Common myeloid progenitor, CD34-positive (primary cell): ENCODE measurements at regions not wholly inside any gene's neighbourhood (a gene's known extent, or its start where the extent isn't known, plus 50 kb on each side); places are given as distances from the start of the nearest gene placed in this dataset.

Experiments used
- CTCF ChIA-PET: fragments of 350-600 bp; sonication (Branson Sonifier 250); formaldehyde crosslinking; loops from one replicate; lab custom pipeline; 2021; ENCODE audit warnings: antibody characterized with exemption; lab: Charles Lee
- POLR2A ChIA-PET: fragments of 350-600 bp; sonication (Branson Sonifier 250); formaldehyde crosslinking; loops from one replicate; lab custom pipeline; 2021; ENCODE audit warnings: antibody characterized with exemption; lab: Charles Lee
- DNase-seq, 3 donors: peaks; one replicate each; pipeline versions ENCODE4 v3.0.0 to v3.0.0-alpha.2; 2013
- H3K27ac ChIP-seq, 2 experiments: 1 replicate in 1 of 2; 2 replicates in 1 of 2; pipeline ENCODE4 v1.7.0; 2013; ENCODE audit warnings: inconsistent platforms in 2 of 2, low read length in 2 of 2, mild to moderate bottlenecking in 2 of 2, low read depth in 1 of 2, moderate library complexity in 1 of 2; ENCODE audit not compliant: severe bottlenecking in 2 of 2, insufficient read depth in 1 of 2, poor library complexity in 1 of 2
- H3K27me3 ChIP-seq, 5 experiments: replicated peaks in 2 of 5; 1 replicate in 3 of 5; 2 replicates in 2 of 5; pipeline versions ENCODE4 v1.6.1 to v1.7.0; 2013; ENCODE audit warnings: low read length in 4 of 5, mild to moderate bottlenecking in 2 of 5, moderate library complexity in 2 of 5, inconsistent platforms in 1 of 5; ENCODE audit not compliant: insufficient read depth in 5 of 5, control insufficient read depth in 4 of 5
- H3K36me3 ChIP-seq, 4 experiments: 1 replicate in 2 of 4; 2 replicates in 2 of 4; pipeline versions ENCODE4 v1.6.1 to v1.7.0; 2013; ENCODE audit warnings: low read length in 3 of 4, control low read depth in 1 of 4, mild to moderate bottlenecking in 1 of 4; ENCODE audit not compliant: control insufficient read depth in 4 of 4, insufficient read depth in 4 of 4
- H3K4me1 ChIP-seq, 4 experiments: 1 replicate in 3 of 4; 2 replicates in 1 of 4; pipeline versions ENCODE4 v1.6.1 to v1.7.1; 2013; ENCODE audit warnings: low read length in 3 of 4, mild to moderate bottlenecking in 3 of 4, control low read depth in 1 of 4, inconsistent platforms in 1 of 4, moderate library complexity in 1 of 4; ENCODE audit not compliant: control insufficient read depth in 4 of 4, insufficient read depth in 4 of 4; ENCODE audit errors: control extremely low read depth in 1 of 4
- H3K4me3 ChIP-seq, 7 experiments: 1 replicate in 4 of 7; 2 replicates in 3 of 7; pipeline versions ENCODE4 v1.5.1 to v1.7.0; 2013; ENCODE audit warnings: mild to moderate bottlenecking in 7 of 7, low read length in 6 of 7, moderate library complexity in 6 of 7, inconsistent platforms in 2 of 7, low read depth in 2 of 7, control low read depth in 1 of 7; ENCODE audit not compliant: insufficient read depth in 4 of 7, control insufficient read depth in 1 of 7; ENCODE audit errors: extremely low read depth in 1 of 7
- H3K9me3 ChIP-seq, 5 experiments: 1 replicate in 4 of 5; 2 replicates in 1 of 5; pipeline versions ENCODE4 v1.6.1 to v1.7.1; 2013; ENCODE audit warnings: low read length in 4 of 5, mild to moderate bottlenecking in 2 of 5, inconsistent platforms in 1 of 5, low read depth in 1 of 5, moderate library complexity in 1 of 5; ENCODE audit not compliant: control insufficient read depth in 4 of 5, insufficient read depth in 2 of 5; ENCODE audit errors: control extremely low read depth in 1 of 5
- WGBS: methylation state at CpG from one replicate; pipeline ENCODE4 v1.1.5; 2013; ENCODE audit not compliant: insufficient coverage; 5-methylcytosine and 5-hydroxymethylcytosine counted together

GRCh38 chr11:116581349-116581748 is 191.4 kb downstream of the BUD13 start:
- Histone ChIP-seq H3K27ac (no peak overlapping the region), H3K27me3 (peaks cover 11 to 96% (median 44%) of the 10 kb centered on the region in 5 experiments), H3K9me3 (no peaks in the 10 kb centered on the region), H3K4me1 (peaks cover 0 to 14% (median 5%) of the 10 kb centered on the region in 4 experiments), H3K36me3 (no peaks in the 10 kb centered on the region), H3K4me3 (no peak overlapping the region)
- 45% methylated on average over 5 of the region's 13 CpGs for WGBS
- ChIA-PET POLR2A (no interaction called here), CTCF (no interaction called here)
- DNase-seq, result no peak

DNA sequence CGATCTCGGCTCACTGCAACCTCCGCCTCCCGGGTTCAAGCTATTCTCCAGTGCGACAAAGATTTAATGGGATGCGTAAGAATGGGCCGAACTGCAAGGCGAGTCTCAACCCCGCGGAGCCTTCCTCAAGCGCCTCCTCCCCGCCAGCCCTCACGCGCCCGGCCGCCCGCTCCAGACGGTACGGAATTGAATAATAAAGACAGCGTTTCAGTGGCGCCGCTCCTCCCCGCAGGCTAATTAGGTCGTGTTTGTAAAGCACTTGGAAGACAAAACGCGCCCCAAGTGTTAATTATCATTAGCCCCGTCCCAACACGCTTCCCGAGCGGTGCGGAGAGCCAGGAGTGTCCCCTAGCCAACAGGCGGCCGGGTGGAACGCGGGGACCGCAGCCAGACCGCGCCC is 192.0 kb downstream of the BUD13 start:
- Histone ChIP-seq H3K4me3 (peak overlapping the region in 1 of 7 experiments; percentile 11), H3K27me3 (peaks cover 11 to 92% (median 44%) of the 10 kb centered on the region in 5 experiments), H3K4me1 (peaks cover 0 to 14% (median 5%) of the 10 kb centered on the region in 4 experiments), H3K36me3 (no peaks in the 10 kb centered on the region), H3K27ac (no peak overlapping the region), H3K9me3 (no peaks in the 10 kb centered on the region)
- CTCF ChIA-PET, result no interaction called here
- peak in 1 of 3 donors; percentile 11 for DNase-seq
- 5% methylated on average over 19 of the region's 38 CpGs for WGBS
- POLR2A ChIA-PET, result interaction anchor here (0.6 kb wide), 1 partner anchor 16 kb away, joined by 3 read pairs; no protein-coding TSS in a partner anchor

GRCh38 chr11:116579857-116580727 is 192.7 kb downstream of the BUD13 start:
- POLR2A ChIA-PET, result interaction anchor here (0.6 kb wide), 1 partner anchor 17 kb away, joined by 3 read pairs; no protein-coding TSS in a partner anchor
- Histone ChIP-seq H3K9me3 (no peaks in the 10 kb centered on the region), H3K27ac (no peak overlapping the region), H3K27me3 (peaks cover 11 to 88% (median 44%) of the 10 kb centered on the region in 5 experiments), H3K4me3 (peak overlapping the region in 3 of 7 experiments; percentile 5 to 12 (median 11)), H3K36me3 (no peaks in the 10 kb centered on the region), H3K4me1 (peaks cover 0 to 14% (median 5%) of the 10 kb centered on the region in 4 experiments)
- DNase-seq, result peak in 2 of 3 donors; percentile 34 to 40
- under 1% methylated on average over 60 of the region's 76 CpGs for WGBS
- CTCF ChIA-PET, result no interaction called here

DNA sequence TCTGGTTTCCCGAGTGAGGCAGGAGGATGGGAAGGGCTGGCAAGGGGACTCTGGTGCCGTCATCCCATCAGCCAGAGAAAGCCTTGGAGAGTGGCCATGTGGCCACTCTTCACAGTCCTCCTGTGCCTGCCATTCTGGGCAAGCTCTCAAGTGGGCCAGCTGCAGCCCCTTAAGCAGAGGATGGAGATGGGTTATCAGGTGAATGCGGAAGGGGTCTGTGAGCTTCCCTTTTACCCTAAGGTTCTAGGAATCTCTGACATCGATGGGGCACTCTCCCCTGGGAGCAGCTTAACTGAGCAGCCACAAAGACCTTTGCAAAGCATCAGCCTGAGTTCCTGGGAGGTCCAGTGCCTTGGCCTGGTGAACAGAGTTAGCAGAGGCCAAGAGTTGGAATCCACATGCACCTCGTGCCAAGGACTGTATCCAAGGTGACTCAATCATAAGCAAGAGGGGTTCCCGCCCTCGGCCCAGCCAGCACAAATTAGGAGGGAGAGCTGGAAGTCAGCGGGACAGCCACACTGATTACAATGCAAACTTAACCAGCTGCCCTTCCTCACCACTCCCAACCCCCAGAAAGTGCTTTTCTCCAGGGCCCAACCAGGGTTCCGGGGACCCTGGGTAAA is 193.6 kb downstream of the BUD13 start:
- WGBS, result 17% methylated on average over 9 of the region's 9 CpGs

DNA sequence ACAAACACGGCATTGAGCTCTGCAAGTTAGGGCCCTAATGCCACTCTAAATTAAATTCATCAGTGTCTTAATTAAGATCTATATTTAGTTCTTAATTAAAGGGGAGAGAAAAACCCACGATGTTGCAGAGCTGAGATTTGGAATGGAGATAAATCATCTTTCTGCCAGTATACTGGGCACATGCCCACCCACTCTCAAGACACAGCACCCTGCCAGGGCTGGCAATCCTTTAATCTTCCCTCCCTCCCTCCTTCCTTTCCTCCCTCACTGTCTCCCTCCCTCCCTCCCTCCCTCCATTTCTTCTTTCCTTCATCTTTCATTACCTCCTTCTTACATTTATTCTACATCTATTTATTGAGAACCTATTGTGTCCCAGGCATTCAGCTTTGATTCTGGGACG is 194.8 kb downstream of the BUD13 start:
- WGBS, result 86% methylated on average over 1 of the region's 3 CpGs
- no peak overlapping the region for H3K4me3 ChIP-seq
- peaks cover 0 to 14% (median 5%) of the 10 kb centered on the region in 4 experiments for H3K4me1 ChIP-seq
- DNase-seq, result no peak
- ChIA-PET POLR2A (no interaction called here), CTCF (interaction anchor here (1.1 kb wide), 1 partner anchor 8 kb away, joined by 3 read pairs; no protein-coding TSS in a partner anchor)
- peaks cover 11 to 67% (median 35%) of the 10 kb centered on the region in 5 experiments for H3K27me3 ChIP-seq
- no peak overlapping the region for H3K27ac ChIP-seq
- H3K36me3 ChIP-seq, result no peaks in the 10 kb centered on the region
- H3K9me3 ChIP-seq, result no peaks in the 10 kb centered on the region

More for the DNA sequence above, 193.6 kb downstream of the BUD13 start:
- Histone ChIP-seq H3K4me3 (no peak overlapping the region), H3K4me1 (peaks cover 0 to 14% (median 5%) of the 10 kb centered on the region in 4 experiments), H3K27me3 (peaks cover 11 to 79% (median 42%) of the 10 kb centered on the region in 5 experiments), H3K9me3 (no peaks in the 10 kb centered on the region), H3K27ac (no peak overlapping the region), H3K36me3 (no peaks in the 10 kb centered on the region)
- ChIA-PET CTCF (no interaction called here), POLR2A (no interaction called here)
- DNase-seq, result no peak

- POLR2A ChIA-PET, result no interaction called here
- peaks cover 11 to 61% (median 35%) of the 10 kb centered on the region in 5 experiments for H3K27me3 ChIP-seq
- no peak overlapping the region for H3K27ac ChIP-seq
- H3K4me1 ChIP-seq, result peaks cover 0 to 14% (median 5%) of the 10 kb centered on the region in 4 experiments
- H3K4me3 ChIP-seq, result no peak overlapping the region
- H3K9me3 ChIP-seq, result no peaks in the 10 kb centered on the region
- no peak for DNase-seq
- H3K36me3 ChIP-seq, result no peaks in the 10 kb centered on the region
- CTCF ChIA-PET, result interaction anchor here (1.1 kb wide), 1 partner anchor 8 kb away, joined by 3 read pairs; no protein-coding TSS in a partner anchor
- 33% methylated on average over 2 of the region's 4 CpGs for WGBS
These were observed 195.5 kb downstream of the BUD13 start for GRCh38 chr11:116577273-116577672.
